ENCODE measurements at regions not wholly inside any gene's neighbourhood (a gene's known extent, or its start where the extent isn't known, plus 50 kb on each side); places are given as distances from the start of the nearest gene placed in this dataset.
A peak's percentile ranks its signal among the peaks of the same experiment; 100 is the strongest.

DNA sequence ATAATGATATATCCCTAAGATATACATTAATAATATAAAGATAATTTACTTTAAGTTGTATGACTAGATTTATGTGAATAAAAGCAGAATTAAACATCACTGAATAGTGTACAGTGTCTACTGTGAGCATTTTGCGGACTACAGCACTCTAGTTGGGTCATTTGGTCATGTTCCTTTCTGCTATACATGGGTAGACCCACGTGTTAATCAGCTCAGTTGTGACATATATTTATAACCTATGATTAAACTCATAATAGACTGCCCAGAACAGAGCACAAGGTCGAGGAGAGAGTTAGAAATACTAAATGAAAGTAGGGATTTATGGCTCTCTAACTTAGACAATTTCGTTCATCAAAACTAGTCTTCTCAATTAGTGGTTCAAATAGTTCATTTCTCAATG lies 852.7 kb downstream of the EPHA7 start:
- TF ChIP-seq, protein P1, sequence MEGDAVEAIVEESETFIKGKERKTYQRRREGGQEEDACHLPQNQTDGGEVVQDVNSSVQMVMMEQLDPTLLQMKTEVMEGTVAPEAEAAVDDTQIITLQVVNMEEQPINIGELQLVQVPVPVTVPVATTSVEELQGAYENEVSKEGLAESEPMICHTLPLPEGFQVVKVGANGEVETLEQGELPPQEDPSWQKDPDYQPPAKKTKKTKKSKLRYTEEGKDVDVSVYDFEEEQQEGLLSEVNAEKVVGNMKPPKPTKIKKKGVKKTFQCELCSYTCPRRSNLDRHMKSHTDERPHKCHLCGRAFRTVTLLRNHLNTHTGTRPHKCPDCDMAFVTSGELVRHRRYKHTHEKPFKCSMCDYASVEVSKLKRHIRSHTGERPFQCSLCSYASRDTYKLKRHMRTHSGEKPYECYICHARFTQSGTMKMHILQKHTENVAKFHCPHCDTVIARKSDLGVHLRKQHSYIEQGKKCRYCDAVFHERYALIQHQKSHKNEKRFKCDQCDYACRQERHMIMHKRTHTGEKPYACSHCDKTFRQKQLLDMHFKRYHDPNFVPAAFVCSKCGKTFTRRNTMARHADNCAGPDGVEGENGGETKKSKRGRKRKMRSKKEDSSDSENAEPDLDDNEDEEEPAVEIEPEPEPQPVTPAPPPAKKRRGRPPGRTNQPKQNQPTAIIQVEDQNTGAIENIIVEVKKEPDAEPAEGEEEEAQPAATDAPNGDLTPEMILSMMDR (conservative IDR thresholded peaks at IDR 0.05; ENCODE audit: low read depth, low read length) = no peak
- no peak overlapping the region for H3K4me3 ChIP-seq (ENCODE audit: low read depth, low read length)
- DNase-seq (ENCODE audit: low read depth) = no peak

DNA sequence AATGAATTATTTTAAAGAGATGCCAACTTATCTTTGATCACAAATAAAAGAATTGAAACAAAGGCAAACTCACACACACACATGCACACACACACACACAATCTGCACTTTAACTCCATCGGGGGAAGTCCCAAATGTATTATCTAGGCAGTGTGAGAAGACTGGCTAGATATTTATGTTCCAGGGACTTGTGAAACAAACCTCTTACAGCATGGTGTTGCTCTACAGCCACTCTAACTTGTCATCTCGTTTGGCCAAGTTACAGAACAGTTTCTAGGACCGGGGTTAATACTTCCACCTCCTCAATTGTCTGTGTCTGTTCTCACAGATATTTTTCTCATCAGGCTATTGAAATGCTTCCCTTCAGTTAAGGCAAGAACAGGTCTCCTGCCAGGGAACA lies 855.0 kb downstream of the EPHA7 start:
- no peak for DNase-seq (ENCODE audit: low read depth)
- TF ChIP-seq, protein P1 (conservative IDR thresholded peaks at IDR 0.05; ENCODE audit: low read depth, low read length) = no peak
- H3K4me3 ChIP-seq (ENCODE audit: low read depth, low read length) = no peak overlapping the region

DNA sequence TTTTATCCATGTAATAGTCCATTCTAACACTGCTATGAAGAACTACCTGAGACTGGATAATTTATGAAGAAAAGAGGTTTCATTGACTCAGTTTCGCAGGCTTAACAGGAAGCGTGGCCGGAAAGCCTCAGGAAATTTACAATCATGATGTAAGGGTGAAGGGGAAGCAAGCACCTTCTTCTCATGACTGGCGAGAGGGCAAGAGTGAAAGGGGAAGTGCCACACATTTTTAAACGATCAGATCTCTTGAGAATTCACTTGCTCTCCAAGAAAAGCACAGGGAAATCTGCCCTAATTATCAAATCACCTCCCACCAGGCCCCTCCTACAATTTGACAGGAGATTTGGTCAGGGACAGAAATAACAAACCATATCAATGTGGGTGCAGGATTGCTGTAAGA lies 859.7 kb downstream of the EPHA7 start:
- TF ChIP-seq, protein P1 (conservative IDR thresholded peaks at IDR 0.05; ENCODE audit: low read depth, low read length) = no peak
- no peak for DNase-seq (ENCODE audit: low read depth)
- no peak overlapping the region for H3K4me3 ChIP-seq (ENCODE audit: low read depth, low read length)

DNA sequence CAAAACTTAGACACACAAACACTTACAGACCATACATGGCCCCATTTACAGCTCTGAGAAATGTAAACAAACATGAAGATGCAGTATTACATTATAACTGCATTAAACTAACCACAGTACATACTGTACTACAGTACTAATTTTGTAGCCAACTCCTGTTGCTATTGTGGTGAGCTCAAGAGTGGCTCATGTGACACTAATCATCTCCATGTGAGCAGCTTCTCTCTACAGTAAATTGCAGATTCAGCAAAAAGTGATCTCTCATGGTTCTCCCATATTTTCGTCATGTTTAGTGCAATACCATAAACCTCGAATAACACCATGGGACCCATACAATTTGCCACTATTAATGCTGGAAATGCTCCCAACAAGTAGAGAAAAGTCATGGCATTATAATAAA lies 860.4 kb downstream of the EPHA7 start:
- no peak overlapping the region for H3K4me3 ChIP-seq (ENCODE audit: low read depth, low read length)
- DNase-seq (ENCODE audit: low read depth) = peak; percentile 6
- TF ChIP-seq, protein P1 (conservative IDR thresholded peaks at IDR 0.05; ENCODE audit: low read depth, low read length) = no peak

DNA sequence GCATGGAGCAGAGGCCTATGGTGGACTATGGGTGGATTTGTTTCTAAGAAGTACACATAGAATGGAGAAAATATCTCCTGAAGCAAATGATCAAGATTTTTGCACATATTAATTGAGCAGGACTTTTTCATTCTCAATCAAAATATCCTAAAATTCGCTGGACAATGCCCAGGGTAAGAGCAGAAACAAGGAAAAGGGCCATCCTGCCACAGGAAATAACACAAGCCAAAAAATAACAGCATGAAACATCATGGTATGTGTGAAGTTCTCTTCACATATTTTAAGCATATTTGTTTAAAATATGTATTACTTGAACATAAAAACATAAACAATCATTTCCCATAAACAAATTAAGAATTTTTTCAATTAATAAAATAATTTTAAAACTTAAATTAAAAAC lies 868.9 kb downstream of the EPHA7 start:
- TF ChIP-seq, protein P1 (conservative IDR thresholded peaks at IDR 0.05; ENCODE audit: low read depth, low read length) = no peak
- no peak overlapping the region for H3K4me3 ChIP-seq (ENCODE audit: low read depth, low read length)
- DNase-seq (ENCODE audit: low read depth) = no peak

DNA sequence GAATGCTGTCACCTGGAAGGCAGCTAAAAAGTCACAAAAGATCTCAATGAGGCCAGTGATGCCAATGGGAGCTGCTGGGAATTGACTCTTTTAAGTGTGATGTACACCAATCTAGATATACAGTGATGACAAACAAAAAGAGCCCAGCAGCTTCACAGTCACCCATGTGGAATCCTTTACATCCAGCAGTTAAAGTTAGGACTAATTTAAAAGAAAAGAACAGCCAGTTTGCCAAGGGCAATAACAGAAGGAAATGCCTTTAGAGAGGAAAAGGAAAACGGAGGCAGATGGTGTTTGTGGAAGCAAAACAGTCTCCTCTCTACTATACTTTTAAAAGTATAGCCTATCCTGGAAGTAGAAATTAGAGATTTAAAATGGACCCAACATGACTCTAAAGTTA lies 873.5 kb downstream of the EPHA7 start:
- TF ChIP-seq, protein P1 (conservative IDR thresholded peaks at IDR 0.05; ENCODE audit: low read depth, low read length) = no peak
- no peak for DNase-seq (ENCODE audit: low read depth)
- no peak overlapping the region for H3K4me3 ChIP-seq (ENCODE audit: low read depth, low read length)

DNA sequence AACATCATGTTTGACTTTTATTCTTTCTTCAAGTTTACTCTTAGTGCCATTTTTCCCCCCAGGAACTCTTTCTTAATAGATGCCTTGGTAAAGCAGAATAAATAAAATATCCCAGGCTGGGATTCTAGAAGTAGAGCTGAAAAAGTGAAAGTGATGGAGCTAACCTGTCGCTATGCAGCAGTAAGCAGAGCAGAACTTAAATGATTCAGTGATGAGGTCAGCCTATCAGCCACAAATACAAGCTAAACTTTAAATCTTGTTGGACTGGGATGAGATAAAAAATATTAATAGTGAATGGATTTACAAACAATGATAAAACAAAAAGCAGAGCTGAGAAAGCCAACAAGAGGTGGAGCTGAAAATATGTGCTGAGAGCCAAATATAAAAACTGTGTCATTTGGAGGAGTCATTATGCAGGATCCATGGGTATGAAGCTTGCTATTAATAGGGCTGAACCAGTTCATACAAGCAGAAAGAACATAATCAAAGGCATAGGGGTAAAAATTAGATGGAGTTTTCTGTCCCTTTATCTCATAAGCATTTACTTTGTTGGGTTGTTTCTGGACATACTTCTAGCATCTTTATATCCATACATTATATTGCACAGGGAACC lies 877.8 kb downstream of the EPHA7 start:
- TF ChIP-seq, protein P1 (conservative IDR thresholded peaks at IDR 0.05; ENCODE audit: low read depth, low read length) = no peak
- H3K4me3 ChIP-seq (ENCODE audit: low read depth, low read length) = no peak overlapping the region
- DNase-seq (ENCODE audit: low read depth) = peak; percentile 4
